DND-41 (cell line): ENCODE measurements at regions not wholly inside any gene's neighbourhood (a gene's known extent, or its start where the extent isn't known, plus 50 kb on each side); places are given as distances from the start of the nearest gene placed in this dataset.

Source experiments
- ATAC-seq: fragments of 200-7000 bp; cut with Tn5 transposase; 3 replicates; pipeline ENCODE4 v1.9.1; 2021; ENCODE audit warnings: low read depth; ENCODE audit not compliant: insufficient read depth
- DNase-seq: peaks from one replicate; pipeline ENCODE4 v3.0.0-alpha.2; 2020
- H2AFZ ChIP-seq: 2 replicates; pipeline ENCODE4 v1.6.0; 2012; ENCODE audit warnings: low read depth, low read length
- H3K27ac ChIP-seq: 2 replicates; pipeline ENCODE4 v1.5.1; 2012; ENCODE audit warnings: low read length, inconsistent platforms
- H3K27me3 ChIP-seq: fragments of 200-600 bp; sonication (generic); 2 replicates; pipeline ENCODE4 v1.6.0; 2012; ENCODE audit warnings: low read length, mild to moderate bottlenecking, inconsistent platforms; ENCODE audit not compliant: insufficient read depth, poor library complexity
- H3K36me3 ChIP-seq: 2 replicates; pipeline ENCODE4 v1.5.1; 2012; ENCODE audit warnings: low read length, inconsistent platforms; ENCODE audit not compliant: insufficient read depth
- H3K4me1 ChIP-seq: 2 replicates; pipeline ENCODE4 v1.5.1; 2012; ENCODE audit warnings: mild to moderate bottlenecking, low read length; ENCODE audit not compliant: insufficient read depth
- H3K4me2 ChIP-seq: 2 replicates; pipeline ENCODE4 v1.6.0; 2012; ENCODE audit warnings: mild to moderate bottlenecking, moderate library complexity, low read length, inconsistent platforms; ENCODE audit not compliant: insufficient read depth
- H3K4me3 ChIP-seq, 2 experiments: fragments of 200-600 bp in 1 of 2; shearing (Covaris generic) in 1 of 2; 2 replicates each; pipeline ENCODE4 v1.5.1; 2012 to 2016; ENCODE audit warnings: inconsistent platforms in 2 of 2, low read length in 2 of 2, mild to moderate bottlenecking in 2 of 2, low read depth in 1 of 2, moderate library complexity in 1 of 2
- H3K79me2 ChIP-seq: 2 replicates; pipeline ENCODE4 v1.6.0; 2012; ENCODE audit warnings: low read length, inconsistent platforms; ENCODE audit not compliant: insufficient read depth
- H3K9ac ChIP-seq: 2 replicates; pipeline ENCODE4 v1.6.0; 2012; ENCODE audit warnings: low read depth, mild to moderate bottlenecking, inconsistent platforms, low read length, moderate library complexity
- H3K9me3 ChIP-seq: 2 replicates; pipeline ENCODE4 v1.5.1; 2012; ENCODE audit warnings: low read length, moderate library complexity, mild to moderate bottlenecking, inconsistent platforms; ENCODE audit not compliant: insufficient read depth, severe bottlenecking
- H4K20me1 ChIP-seq: 2 replicates; pipeline ENCODE4 v1.6.0; 2012; ENCODE audit warnings: low read length; ENCODE audit not compliant: insufficient read depth
- EZH2 ChIP-seq: IDR thresholded peaks from 3 replicates; pipeline ENCODE4 v1.6.1; 2012; ENCODE audit warnings: borderline replicate concordance, low read depth, mild to moderate bottlenecking, moderate library complexity, low read length, inconsistent platforms; ENCODE audit not compliant: severe bottlenecking
- TF ChIP-seq, protein P1 (sequence below): IDR thresholded peaks from 2 replicates; pipeline ENCODE4 v1.5.1; 2012; ENCODE audit warnings: borderline replicate concordance, low read length, moderate library complexity, mild to moderate bottlenecking; ENCODE audit not compliant: poor library complexity, severe bottlenecking; ENCODE audit errors: extremely low read depth

DNA sequence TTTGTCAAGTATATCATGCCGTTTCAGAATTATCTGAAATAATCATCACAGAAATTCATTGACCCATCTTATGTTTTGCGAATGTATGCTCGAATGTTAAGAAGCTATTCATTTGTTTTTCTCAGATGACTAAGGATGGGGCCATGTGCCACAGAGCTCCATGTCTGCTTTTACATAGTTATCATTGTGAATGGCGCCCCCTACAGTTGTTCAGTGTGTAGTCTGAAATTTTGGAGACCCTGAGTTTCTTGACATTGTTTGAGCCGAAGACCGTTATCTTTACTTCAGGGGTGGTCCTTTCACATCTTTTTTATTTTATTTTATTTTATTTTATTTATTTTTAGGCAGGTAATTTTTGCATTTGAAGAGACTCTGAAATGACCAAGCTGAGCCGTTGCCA, 972.0 kb upstream of the RBFOX1 start:
- Histone ChIP-seq H2AFZ (no peak overlapping the region), H3K9ac (no peak overlapping the region)
- no peak for DNase-seq

DNA sequence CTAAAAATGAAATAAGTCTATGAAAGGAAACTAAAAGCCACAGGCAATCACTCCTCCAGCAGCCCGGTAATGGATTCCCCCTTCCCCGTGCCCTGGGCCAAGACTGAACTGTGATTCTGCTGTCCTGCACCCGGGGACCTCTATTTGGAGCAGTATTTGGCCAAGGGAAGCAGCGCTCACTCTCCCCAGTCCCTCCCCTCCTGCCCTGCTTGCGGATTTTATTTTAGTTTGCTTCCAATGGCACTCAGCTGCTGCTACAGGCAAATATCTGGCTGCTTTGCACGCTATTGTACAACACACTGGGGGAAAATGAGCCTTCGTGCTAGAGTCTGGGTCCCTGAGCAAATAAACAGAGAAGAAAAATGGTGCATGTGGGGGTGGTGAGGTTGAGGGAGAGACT, 975.7 kb upstream of the RBFOX1 start:
- Histone ChIP-seq H3K4me2 (no peak overlapping the region), H3K36me3 (no peaks in the 10 kb centered on the region), H2AFZ (no peak overlapping the region), H3K4me1 (no peaks in the 10 kb centered on the region), H3K9ac (no peak overlapping the region), H4K20me1 (no peaks in the 10 kb centered on the region), H3K9me3 (no peaks in the 10 kb centered on the region), H3K79me2 (no peaks in the 10 kb centered on the region), H3K27ac (no peak overlapping the region), H3K4me3 (no peak overlapping the region), H3K27me3 (no peaks in the 10 kb centered on the region)
- TF ChIP-seq EZH2 = no peak
- TF ChIP-seq, protein P1, sequence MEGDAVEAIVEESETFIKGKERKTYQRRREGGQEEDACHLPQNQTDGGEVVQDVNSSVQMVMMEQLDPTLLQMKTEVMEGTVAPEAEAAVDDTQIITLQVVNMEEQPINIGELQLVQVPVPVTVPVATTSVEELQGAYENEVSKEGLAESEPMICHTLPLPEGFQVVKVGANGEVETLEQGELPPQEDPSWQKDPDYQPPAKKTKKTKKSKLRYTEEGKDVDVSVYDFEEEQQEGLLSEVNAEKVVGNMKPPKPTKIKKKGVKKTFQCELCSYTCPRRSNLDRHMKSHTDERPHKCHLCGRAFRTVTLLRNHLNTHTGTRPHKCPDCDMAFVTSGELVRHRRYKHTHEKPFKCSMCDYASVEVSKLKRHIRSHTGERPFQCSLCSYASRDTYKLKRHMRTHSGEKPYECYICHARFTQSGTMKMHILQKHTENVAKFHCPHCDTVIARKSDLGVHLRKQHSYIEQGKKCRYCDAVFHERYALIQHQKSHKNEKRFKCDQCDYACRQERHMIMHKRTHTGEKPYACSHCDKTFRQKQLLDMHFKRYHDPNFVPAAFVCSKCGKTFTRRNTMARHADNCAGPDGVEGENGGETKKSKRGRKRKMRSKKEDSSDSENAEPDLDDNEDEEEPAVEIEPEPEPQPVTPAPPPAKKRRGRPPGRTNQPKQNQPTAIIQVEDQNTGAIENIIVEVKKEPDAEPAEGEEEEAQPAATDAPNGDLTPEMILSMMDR = no peak
- ATAC-seq (no peak), DNase-seq (no peak)

More for the DNA sequence above, 972.0 kb upstream of the RBFOX1 start:
- TF ChIP-seq, protein P1 = peak; percentile 21
- TF ChIP-seq EZH2 = no peak
- no peak for ATAC-seq
- Histone ChIP-seq H3K27ac (no peak overlapping the region), H3K4me3 (no peak overlapping the region), H3K4me2 (no peak overlapping the region), H3K27me3 (no peaks in the 10 kb centered on the region), H3K36me3 (no peaks in the 10 kb centered on the region), H3K9me3 (no peaks in the 10 kb centered on the region), H3K4me1 (no peaks in the 10 kb centered on the region), H3K79me2 (no peaks in the 10 kb centered on the region), H4K20me1 (no peaks in the 10 kb centered on the region)

DNA sequence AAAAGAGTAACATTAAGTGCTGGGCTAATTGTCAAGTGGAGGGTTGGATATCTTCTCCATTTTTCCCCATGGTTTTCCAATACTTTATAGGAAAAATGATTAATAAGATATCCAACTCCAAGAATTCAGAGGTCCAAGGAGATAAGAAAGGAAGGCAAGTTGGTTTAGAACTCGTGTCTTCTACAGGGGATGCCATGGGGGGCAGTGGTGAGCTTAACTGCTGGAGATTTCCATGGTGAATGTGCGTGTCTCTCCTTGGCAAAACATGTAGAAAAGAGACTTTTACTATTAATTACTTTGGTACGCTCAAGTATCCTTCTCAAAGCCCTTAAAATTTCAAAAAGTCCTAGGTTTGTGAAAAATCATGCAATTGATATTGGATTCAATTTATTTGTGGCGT, 982.9 kb upstream of the RBFOX1 start:
- DNase-seq (no peak), ATAC-seq (no peak)
- no peaks in the 10 kb centered on the region for H4K20me1 ChIP-seq
- no peaks in the 10 kb centered on the region for H3K36me3 ChIP-seq
- H3K9ac ChIP-seq = no peak overlapping the region
- no peaks in the 10 kb centered on the region for H3K4me1 ChIP-seq
- TF ChIP-seq EZH2 = no peak
- TF ChIP-seq, protein P1 = no peak
- H3K27me3 ChIP-seq = no peaks in the 10 kb centered on the region
- H3K4me2 ChIP-seq = no peak overlapping the region
- H3K9me3 ChIP-seq = no peaks in the 10 kb centered on the region
- no peaks in the 10 kb centered on the region for H3K79me2 ChIP-seq
- H2AFZ ChIP-seq = no peak overlapping the region
- no peak overlapping the region for H3K4me3 ChIP-seq
- no peak overlapping the region for H3K27ac ChIP-seq

- no peak overlapping the region for H3K27ac ChIP-seq
- H3K4me1 ChIP-seq = no peaks in the 10 kb centered on the region
- no peak overlapping the region for H3K9ac ChIP-seq
- H2AFZ ChIP-seq = no peak overlapping the region
- peaks cover 3% of the 10 kb centered on the region for H3K9me3 ChIP-seq
- H4K20me1 ChIP-seq = no peaks in the 10 kb centered on the region
- H3K27me3 ChIP-seq = no peaks in the 10 kb centered on the region
- H3K4me3 ChIP-seq = no peak overlapping the region
- no peaks in the 10 kb centered on the region for H3K79me2 ChIP-seq
- DNase-seq = no peak
- ATAC-seq = no peak
- no peaks in the 10 kb centered on the region for H3K36me3 ChIP-seq
- TF ChIP-seq, protein P1 = peak; percentile 24
- no peak for TF ChIP-seq EZH2
- H3K4me2 ChIP-seq = no peak overlapping the region
Measured at GRCh38 chr16:6345090-6345489, 987.6 kb upstream of the RBFOX1 start.
